ENCODE measurements at regions not wholly inside any gene's neighbourhood (a gene's known extent, or its start where the extent isn't known, plus 50 kb on each side); places are given as distances from the start of the nearest gene placed in this dataset.

GRCh38 chr18:25739376-25739775, 351.0 kb downstream of the SS18 start:
- Mint-ChIP-seq H3K27me3 (no peaks in the 10 kb centered on the region), H3K36me3 (ENCODE audit: low read depth) (no peaks in the 10 kb centered on the region), H3K27ac (no peak overlapping the region), H3K4me3 (no peak overlapping the region), H3K4me1 (no peaks in the 10 kb centered on the region), H3K9me3 (no peaks in the 10 kb centered on the region)
- DNase-seq, result no peak
- intact Hi-C loops (cut with micrococcal nuclease), result no loop called here

- Mint-ChIP-seq H3K4me1 (no peaks in the 10 kb centered on the region), H3K27me3 (no peaks in the 10 kb centered on the region), H3K9me3 (no peaks in the 10 kb centered on the region), H3K36me3 (ENCODE audit: low read depth) (no peaks in the 10 kb centered on the region), H3K4me3 (no peak overlapping the region), H3K27ac (no peak overlapping the region)
- no peak for DNase-seq
- intact Hi-C loops (cut with micrococcal nuclease), result no loop called here
Observed at GRCh38 chr18:25737710-25738311, 352.6 kb downstream of the SS18 start.

GRCh38 chr18:25736516-25736915, 353.9 kb downstream of the SS18 start:
- Mint-ChIP-seq H3K36me3 (ENCODE audit: low read depth) (no peaks in the 10 kb centered on the region), H3K27ac (no peak overlapping the region), H3K4me3 (no peak overlapping the region), H3K27me3 (no peaks in the 10 kb centered on the region), H3K9me3 (no peaks in the 10 kb centered on the region), H3K4me1 (no peaks in the 10 kb centered on the region)
- intact Hi-C loops (cut with micrococcal nuclease), result no loop called here
- no peak for DNase-seq

GRCh38 chr18:25735459-25735858, 355.0 kb downstream of the SS18 start:
- no peak for DNase-seq
- Mint-ChIP-seq H3K4me3 (no peak overlapping the region), H3K27me3 (no peaks in the 10 kb centered on the region), H3K27ac (no peak overlapping the region), H3K9me3 (no peaks in the 10 kb centered on the region), H3K36me3 (ENCODE audit: low read depth) (no peaks in the 10 kb centered on the region), H3K4me1 (no peaks in the 10 kb centered on the region)
- intact Hi-C loops (cut with micrococcal nuclease), result no loop called here

GRCh38 chr18:25734336-25734735, 356.1 kb downstream of the SS18 start:
- intact Hi-C loops (cut with micrococcal nuclease), result no loop called here
- Mint-ChIP-seq H3K36me3 (ENCODE audit: low read depth) (no peaks in the 10 kb centered on the region), H3K9me3 (no peaks in the 10 kb centered on the region), H3K4me1 (no peaks in the 10 kb centered on the region), H3K27me3 (no peaks in the 10 kb centered on the region), H3K27ac (no peak overlapping the region), H3K4me3 (no peak overlapping the region)
- DNase-seq, result no peak

- Mint-ChIP-seq H3K36me3 (ENCODE audit: low read depth) (no peaks in the 10 kb centered on the region), H3K4me1 (no peaks in the 10 kb centered on the region), H3K9me3 (no peaks in the 10 kb centered on the region), H3K27me3 (no peaks in the 10 kb centered on the region), H3K4me3 (no peak overlapping the region), H3K27ac (no peak overlapping the region)
- intact Hi-C loops (cut with micrococcal nuclease), result no loop called here
- DNase-seq, result no peak
Observed at GRCh38 chr18:25732862-25733261, 357.6 kb downstream of the SS18 start.

- Mint-ChIP-seq H3K27me3 (no peaks in the 10 kb centered on the region), H3K36me3 (ENCODE audit: low read depth) (no peaks in the 10 kb centered on the region), H3K4me3 (no peak overlapping the region), H3K27ac (no peak overlapping the region), H3K4me1 (no peaks in the 10 kb centered on the region), H3K9me3 (no peaks in the 10 kb centered on the region)
- intact Hi-C loops (cut with micrococcal nuclease), result no loop called here
- DNase-seq, result no peak
Observed at GRCh38 chr18:25729072-25729471, 361.3 kb downstream of the SS18 start.

GRCh38 chr18:25727281-25727985, 363.0 kb downstream of the SS18 start:
- Mint-ChIP-seq H3K27ac (no peak overlapping the region), H3K36me3 (ENCODE audit: low read depth) (no peaks in the 10 kb centered on the region), H3K4me1 (no peaks in the 10 kb centered on the region), H3K4me3 (no peak overlapping the region), H3K9me3 (no peaks in the 10 kb centered on the region), H3K27me3 (no peaks in the 10 kb centered on the region)
- DNase-seq, result no peak
- intact Hi-C loops (cut with micrococcal nuclease), result no loop called here

GRCh38 chr18:25726298-25726697, 364.1 kb downstream of the SS18 start:
- intact Hi-C loops (cut with micrococcal nuclease), result no loop called here
- DNase-seq, result no peak
- Mint-ChIP-seq H3K9me3 (no peaks in the 10 kb centered on the region), H3K4me3 (no peak overlapping the region), H3K4me1 (no peaks in the 10 kb centered on the region), H3K27me3 (no peaks in the 10 kb centered on the region), H3K27ac (no peak overlapping the region), H3K36me3 (ENCODE audit: low read depth) (no peaks in the 10 kb centered on the region)

- no peaks in the 10 kb centered on the region for H3K4me1 Mint-ChIP-seq
Observed at GRCh38 chr18:25725501-25725900, 364.9 kb downstream of the SS18 start.

GRCh38 chr18:25724997-25725396, 365.4 kb downstream of the SS18 start:
- Mint-ChIP-seq H3K27me3 (no peaks in the 10 kb centered on the region), H3K36me3 (ENCODE audit: low read depth) (no peaks in the 10 kb centered on the region), H3K27ac (no peak overlapping the region), H3K9me3 (no peaks in the 10 kb centered on the region), H3K4me3 (no peak overlapping the region), H3K4me1 (no peaks in the 10 kb centered on the region)
- intact Hi-C loops (cut with micrococcal nuclease), result no loop called here
- no peak for DNase-seq

More at GRCh38 chr18:25725501-25725900, 364.9 kb downstream of the SS18 start:
- Mint-ChIP-seq H3K27me3 (no peaks in the 10 kb centered on the region), H3K27ac (no peak overlapping the region), H3K4me3 (no peak overlapping the region), H3K9me3 (no peaks in the 10 kb centered on the region), H3K36me3 (ENCODE audit: low read depth) (no peaks in the 10 kb centered on the region)
- DNase-seq, result no peak
- intact Hi-C loops (cut with micrococcal nuclease), result no loop called here

GRCh38 chr18:25724121-25724520, 366.3 kb downstream of the SS18 start:
- H3K9me3 Mint-ChIP-seq, result no peaks in the 10 kb centered on the region
- H3K27ac Mint-ChIP-seq, result no peak overlapping the region
- H3K27me3 Mint-ChIP-seq, result no peaks in the 10 kb centered on the region
- no peaks in the 10 kb centered on the region for H3K4me1 Mint-ChIP-seq
- no peak overlapping the region for H3K4me3 Mint-ChIP-seq
- intact Hi-C loops (cut with micrococcal nuclease), result no loop called here
- no peaks in the 10 kb centered on the region for H3K36me3 Mint-ChIP-seq (ENCODE audit: low read depth)
- DNase-seq, result no peak

- no peaks in the 10 kb centered on the region for H3K36me3 Mint-ChIP-seq (ENCODE audit: low read depth)
- H3K27ac Mint-ChIP-seq, result no peak overlapping the region
- H3K27me3 Mint-ChIP-seq, result no peaks in the 10 kb centered on the region
- no peak for DNase-seq
- H3K9me3 Mint-ChIP-seq, result peaks cover 7% of the 10 kb centered on the region
- intact Hi-C loops (cut with micrococcal nuclease), result no loop called here
- no peak overlapping the region for H3K4me3 Mint-ChIP-seq
- H3K4me1 Mint-ChIP-seq, result no peaks in the 10 kb centered on the region
Observed at GRCh38 chr18:25713103-25713502, 361.1 kb upstream of the ZNF521 start.

GRCh38 chr18:25710981-25711380, 359.0 kb upstream of the ZNF521 start:
- intact Hi-C loops (cut with micrococcal nuclease), result no loop called here
- no peaks in the 10 kb centered on the region for H3K4me1 Mint-ChIP-seq
- no peak overlapping the region for H3K27ac Mint-ChIP-seq
- DNase-seq, result no peak
- no peaks in the 10 kb centered on the region for H3K36me3 Mint-ChIP-seq (ENCODE audit: low read depth)
- H3K27me3 Mint-ChIP-seq, result no peaks in the 10 kb centered on the region
- H3K9me3 Mint-ChIP-seq, result peaks cover 7% of the 10 kb centered on the region
- H3K4me3 Mint-ChIP-seq, result no peak overlapping the region

- Mint-ChIP-seq H3K4me1 (no peaks in the 10 kb centered on the region), H3K36me3 (ENCODE audit: low read depth) (no peaks in the 10 kb centered on the region), H3K27ac (no peak overlapping the region), H3K4me3 (no peak overlapping the region), H3K27me3 (no peaks in the 10 kb centered on the region), H3K9me3 (no peaks in the 10 kb centered on the region)
- intact Hi-C loops (cut with micrococcal nuclease), result no loop called here
- no peak for DNase-seq
Observed at GRCh38 chr18:25705650-25706049, 353.7 kb upstream of the ZNF521 start.

Measured in activated CD4-positive, alpha-beta T cell treated with anti-CD3 and anti-CD28 coated beads, Interleukin-2, amount 10 ng/mL, durations not matched to agents 24 days and 14 days (primary cell).